ENCODE measurements at regions not wholly inside any gene's neighbourhood (a gene's known extent, or its start where the extent isn't known, plus 50 kb on each side); places are given as distances from the start of the nearest gene placed in this dataset.

DNA sequence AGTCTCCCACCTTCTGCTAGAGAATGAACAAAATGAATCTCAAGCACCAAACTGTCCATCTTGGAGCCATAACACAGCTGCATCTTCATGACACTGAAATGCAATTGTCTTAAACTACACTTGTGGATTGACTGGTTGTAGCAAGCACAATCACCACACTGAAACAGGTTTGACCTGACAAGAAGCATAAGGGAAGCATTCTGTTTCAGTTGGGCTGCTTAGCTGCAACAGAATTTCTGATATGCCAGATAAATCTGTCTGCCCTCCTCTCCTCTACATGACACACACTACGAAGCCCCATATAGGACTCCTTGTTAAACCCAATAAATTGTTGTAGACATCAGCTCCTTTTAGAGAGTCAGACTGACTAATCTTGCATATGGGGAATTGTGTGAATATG is 101.8 kb upstream of the NPY2R start:
- no peak for DNase-seq (ENCODE audit: low read depth)
- TF ChIP-seq CTCF (conservative IDR thresholded peaks at IDR 0.05; ENCODE audit: low read depth, low read length), result no peak
- no peak overlapping the region for H3K4me3 ChIP-seq (ENCODE audit: low read length)

DNA sequence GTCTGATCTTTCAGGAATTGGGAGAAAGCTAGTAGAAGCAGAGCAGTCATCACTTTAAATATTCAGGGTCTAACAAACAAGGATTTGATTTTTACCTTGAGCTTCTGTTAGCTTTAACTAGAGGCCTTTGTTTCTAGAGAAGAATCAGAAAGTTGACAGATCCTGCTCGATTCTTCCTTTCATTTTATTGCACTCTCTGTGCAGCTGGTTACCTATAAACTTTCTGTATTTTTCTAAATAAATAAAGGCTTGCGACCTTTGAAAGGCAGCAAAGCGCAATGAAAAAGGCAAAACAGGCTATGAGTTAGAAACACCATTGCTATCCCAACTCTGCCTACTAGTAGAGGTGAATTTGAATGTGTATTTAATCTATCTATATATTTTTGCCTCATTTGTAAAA is 101.4 kb upstream of the NPY2R start:
- no peak overlapping the region for H3K4me3 ChIP-seq (ENCODE audit: low read length)
- TF ChIP-seq CTCF (conservative IDR thresholded peaks at IDR 0.05; ENCODE audit: low read depth, low read length), result no peak

GRCh38 chr4:155114790-155115189 is 93.6 kb upstream of the NPY2R start:
- no peak overlapping the region for H3K4me3 ChIP-seq (ENCODE audit: low read length)
- no peak for DNase-seq (ENCODE audit: low read depth)
- no peak for TF ChIP-seq CTCF (conservative IDR thresholded peaks at IDR 0.05; ENCODE audit: low read depth, low read length)

More for the DNA sequence above, 101.4 kb upstream of the NPY2R start:
- DNase-seq (ENCODE audit: low read depth), result no peak

GRCh38 chr4:155119006-155119405 is 89.4 kb upstream of the NPY2R start:
- no peak overlapping the region for H3K4me3 ChIP-seq (ENCODE audit: low read length)
- no peak for TF ChIP-seq CTCF (conservative IDR thresholded peaks at IDR 0.05; ENCODE audit: low read depth, low read length)
- DNase-seq (ENCODE audit: low read depth), result no peak

- no peak for DNase-seq (ENCODE audit: low read depth)
- H3K4me3 ChIP-seq (ENCODE audit: low read length), result no peak overlapping the region
- TF ChIP-seq CTCF (conservative IDR thresholded peaks at IDR 0.05; ENCODE audit: low read depth, low read length), result no peak
Observed at GRCh38 chr4:155120536-155120935, 87.9 kb upstream of the NPY2R start.

DNA sequence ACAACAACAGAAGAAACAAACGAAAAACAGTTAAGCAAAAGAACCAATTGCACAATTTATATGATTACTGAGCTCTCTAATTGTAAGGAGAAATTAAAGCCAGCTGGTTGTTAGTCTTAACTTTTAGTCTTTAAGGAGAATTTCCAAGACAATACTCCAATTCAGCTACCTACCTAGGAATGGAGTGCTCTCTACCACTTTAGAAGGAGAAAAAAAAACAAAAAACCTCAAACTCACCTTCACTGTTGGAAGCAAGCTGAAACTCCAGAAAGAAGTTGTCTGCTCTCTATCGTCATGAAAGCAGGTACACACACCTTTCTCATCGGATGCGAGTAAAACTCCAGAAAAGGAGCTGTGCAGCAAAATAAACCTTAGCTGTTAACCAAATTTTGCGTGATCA is 86.1 kb upstream of the NPY2R start:
- H3K4me3 ChIP-seq (ENCODE audit: low read length), result no peak overlapping the region
- no peak for DNase-seq (ENCODE audit: low read depth)
- TF ChIP-seq CTCF (conservative IDR thresholded peaks at IDR 0.05; ENCODE audit: low read depth, low read length), result no peak

DNA sequence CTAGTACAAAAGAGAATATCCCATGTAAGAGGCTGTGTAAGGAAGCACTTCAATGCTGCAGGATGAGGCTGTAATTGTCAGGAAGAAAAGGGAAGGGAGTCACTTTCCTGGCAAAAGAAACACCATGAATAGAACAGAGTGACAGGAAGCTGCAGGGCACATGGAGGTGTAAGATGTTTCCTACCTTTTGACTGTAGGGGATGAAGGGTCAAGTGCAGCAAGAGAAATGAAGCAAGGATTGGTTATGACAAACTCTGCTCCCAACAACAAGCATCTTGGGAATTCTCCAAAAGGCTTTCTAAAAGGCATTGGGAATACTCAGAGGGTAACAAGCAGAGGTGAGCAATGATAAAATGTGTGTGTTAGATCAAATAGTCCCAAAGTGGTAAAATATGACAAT is 74.3 kb upstream of the NPY2R start:
- no peak overlapping the region for H3K4me3 ChIP-seq (ENCODE audit: low read length)
- TF ChIP-seq CTCF (conservative IDR thresholded peaks at IDR 0.05; ENCODE audit: low read depth, low read length), result no peak
- no peak for DNase-seq (ENCODE audit: low read depth)
